ENCODE measurements at regions not wholly inside any gene's neighbourhood (a gene's known extent, or its start where the extent isn't known, plus 50 kb on each side); places are given as distances from the start of the nearest gene placed in this dataset.

DNA sequence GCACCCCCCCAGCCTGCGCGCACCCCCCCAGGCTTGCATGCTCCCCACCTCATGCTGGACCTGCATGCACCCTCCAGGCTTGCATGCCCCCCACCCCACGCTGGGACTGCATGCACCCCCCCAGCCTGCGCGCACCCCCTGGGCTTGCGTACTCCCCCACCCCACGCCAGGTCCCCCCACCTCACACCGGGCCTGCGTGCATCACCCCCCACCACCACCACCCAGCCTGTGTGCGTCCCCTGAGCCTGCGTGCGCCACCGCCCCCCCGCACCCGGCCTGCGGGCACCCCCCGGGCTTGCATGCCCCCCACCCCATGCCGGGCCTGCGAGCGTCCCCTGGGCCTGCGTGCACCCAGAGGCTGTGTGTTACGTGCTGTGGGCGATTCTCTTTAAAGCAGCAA is 61.0 kb upstream of the SLCO4A1 start:
- no peak for DNase-seq (ENCODE audit: low read depth)

- DNase-seq (ENCODE audit: low read depth), result no peak
Measured at GRCh38 chr20:62581806-62582205, 60.5 kb upstream of the SLCO4A1 start.

DNA sequence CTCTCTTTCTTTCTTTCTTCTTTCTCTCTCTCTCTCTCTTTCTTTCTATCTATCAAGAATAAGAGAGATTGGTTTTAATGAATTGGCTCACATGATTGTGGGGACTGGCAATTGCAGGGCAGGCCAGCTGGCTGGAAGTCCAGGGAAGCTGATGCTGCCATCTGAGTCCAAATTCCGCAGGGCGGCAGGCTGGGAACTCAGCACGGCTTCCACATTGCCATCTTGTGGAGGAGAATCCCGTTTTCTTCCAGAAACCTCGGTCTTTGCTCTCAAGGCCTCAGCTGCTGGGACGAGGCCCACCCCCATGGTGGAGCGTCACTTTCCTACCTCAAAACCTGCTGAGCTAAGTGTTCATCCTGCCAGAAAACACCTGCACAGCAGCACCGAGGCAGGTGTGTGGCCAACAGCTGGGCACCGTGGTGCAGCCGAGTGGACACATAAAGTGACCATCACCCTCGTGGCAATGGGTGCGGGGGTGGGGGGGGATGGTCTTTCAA is 58.8 kb upstream of the SLCO4A1 start:
- DNase-seq (ENCODE audit: low read depth), result no peak

GRCh38 chr20:62584671-62585460 is 57.4 kb upstream of the SLCO4A1 start:
- DNase-seq (ENCODE audit: low read depth), result no peak

DNA sequence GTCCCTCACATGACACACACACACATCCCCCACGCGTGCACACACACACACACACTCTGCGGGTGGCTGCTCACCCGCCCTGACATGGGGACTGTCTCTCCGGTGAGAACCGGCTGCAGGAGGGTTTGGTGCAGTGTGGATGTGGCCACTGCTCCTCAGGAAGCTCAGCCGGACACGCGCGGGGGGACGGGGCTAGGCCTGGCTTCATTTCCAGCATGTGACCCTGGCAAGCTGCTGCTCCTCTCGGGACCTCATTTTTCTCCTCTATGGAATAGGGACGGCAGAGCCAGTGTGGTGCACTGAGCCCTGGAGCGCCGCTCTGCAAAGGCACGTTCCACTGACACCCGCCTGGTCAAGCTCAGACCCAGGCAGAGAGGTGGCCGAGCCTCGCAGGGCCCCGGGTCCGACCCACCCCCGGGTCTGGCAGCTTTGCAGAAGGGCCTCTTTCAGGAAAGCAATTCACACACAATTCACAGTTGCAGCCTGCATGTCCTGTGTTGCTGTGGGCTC is 56.8 kb upstream of the SLCO4A1 start:
- DNase-seq (ENCODE audit: low read depth), result no peak

- no peak for DNase-seq (ENCODE audit: low read depth)
Measured at GRCh38 chr20:62586799-62587198, 55.5 kb upstream of the SLCO4A1 start.

DNA sequence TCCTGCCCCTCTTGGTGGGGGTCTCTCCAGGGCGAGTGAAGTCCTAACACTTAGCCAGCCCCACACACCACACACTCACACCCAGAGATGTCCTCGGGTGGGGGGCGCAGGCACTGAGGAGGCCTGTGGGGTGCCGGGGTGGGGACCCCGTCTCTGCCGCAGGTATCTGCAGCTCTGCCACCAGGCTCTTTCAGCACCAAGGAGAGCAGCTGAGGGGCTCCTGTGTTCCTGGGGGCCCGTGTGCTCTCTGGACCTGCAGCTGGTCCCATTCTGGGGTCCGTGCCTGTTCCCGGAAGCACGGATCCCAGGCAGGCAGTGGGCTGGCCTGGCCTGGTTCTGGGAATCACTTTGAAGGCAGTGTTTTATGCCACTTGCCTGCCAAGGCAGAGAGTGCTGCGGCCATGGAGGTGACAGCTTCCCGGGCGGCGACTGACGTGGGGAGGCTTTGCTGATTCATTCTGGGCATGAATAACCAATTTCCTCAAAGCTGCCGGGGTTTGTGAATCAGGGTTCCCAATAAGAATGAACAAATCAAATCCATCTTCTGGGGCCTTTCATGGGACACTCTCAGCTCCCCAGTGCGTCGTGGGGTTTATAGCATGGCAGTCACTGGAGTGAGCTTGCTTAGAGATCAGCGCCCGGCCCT is 54.4 kb upstream of the SLCO4A1 start:
- DNase-seq (ENCODE audit: low read depth), result no peak

DNA sequence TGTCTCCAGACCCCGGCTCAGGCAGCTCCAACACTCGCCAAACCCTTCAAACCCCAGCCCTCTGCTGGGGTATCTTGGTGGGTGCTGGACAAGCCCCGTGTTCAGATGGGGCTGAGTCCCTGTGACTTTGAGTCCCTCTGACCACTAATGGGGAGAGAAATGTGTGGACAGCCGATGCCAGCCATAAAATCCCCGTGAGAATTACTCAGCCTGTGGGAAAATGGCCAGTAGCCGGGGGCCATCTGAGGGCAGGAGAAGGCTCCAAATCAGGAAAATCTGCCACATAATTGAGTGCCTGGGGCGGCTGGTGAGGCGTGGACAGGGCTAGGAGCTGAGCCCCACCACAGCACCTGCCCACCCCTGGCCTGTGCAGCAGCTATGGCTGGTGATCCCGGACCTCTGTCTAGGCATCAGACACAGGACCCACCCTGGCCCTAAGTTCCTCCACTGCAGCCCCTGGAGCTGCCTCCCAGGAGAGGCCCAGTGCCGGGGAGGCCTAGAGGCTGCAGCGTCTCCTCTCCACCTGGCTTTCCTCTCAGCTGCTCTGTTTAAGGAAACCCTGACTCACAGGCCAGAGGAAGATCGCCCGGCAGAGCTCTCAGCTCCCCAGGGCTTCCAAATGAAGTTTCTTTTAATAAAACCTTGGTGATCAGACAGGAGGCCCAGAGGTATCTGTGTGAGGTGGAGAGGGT is 53.7 kb upstream of the SLCO4A1 start:
- DNase-seq (ENCODE audit: low read depth), result no peak

- no peak for DNase-seq (ENCODE audit: low read depth)
Measured at GRCh38 chr20:62589150-62589498, 53.2 kb upstream of the SLCO4A1 start.

- no peak for DNase-seq (ENCODE audit: low read depth)
Measured at GRCh38 chr20:62589720-62590119, 52.6 kb upstream of the SLCO4A1 start.

- DNase-seq (ENCODE audit: low read depth), result peak; percentile 32
Measured at GRCh38 chr20:62590309-62591121, 51.8 kb upstream of the SLCO4A1 start.

- no peak for DNase-seq (ENCODE audit: low read depth)
Measured at GRCh38 chr20:62591122-62591468, 51.2 kb upstream of the SLCO4A1 start.

DNA sequence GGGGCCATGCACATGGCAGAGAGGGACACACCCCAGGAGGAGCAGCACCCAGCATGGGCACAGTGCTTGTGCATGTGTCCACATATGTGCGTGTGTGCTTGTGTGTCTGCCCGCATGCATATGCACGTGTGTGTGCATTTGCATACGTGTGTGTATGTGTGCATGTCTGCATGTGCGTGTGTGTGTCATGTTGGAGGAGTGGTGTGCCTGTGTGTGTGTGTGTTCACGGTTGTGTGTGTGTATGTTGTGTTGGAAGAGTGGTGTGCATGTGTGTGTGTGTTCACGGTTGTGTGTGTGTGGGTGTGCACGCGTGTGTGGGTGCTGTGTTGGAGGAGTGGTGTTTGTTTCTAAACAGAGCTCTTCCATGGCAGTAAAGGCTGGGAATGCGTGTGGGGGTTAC is 50.7 kb upstream of the SLCO4A1 start:
- DNase-seq (ENCODE audit: low read depth), result no peak

All from fibroblast of the conjunctiva (primary cell).